ENCODE measurements at regions not wholly inside any gene's neighbourhood (a gene's known extent, or its start where the extent isn't known, plus 50 kb on each side); places are given as distances from the start of the nearest gene placed in this dataset.

- no peak for DNase-seq
Measured at GRCh38 chr6:14658886-14659561, 541.5 kb downstream of the CD83 start.

GRCh38 chr6:14659841-14660240, 542.3 kb downstream of the CD83 start:
- no peak for DNase-seq

DNA sequence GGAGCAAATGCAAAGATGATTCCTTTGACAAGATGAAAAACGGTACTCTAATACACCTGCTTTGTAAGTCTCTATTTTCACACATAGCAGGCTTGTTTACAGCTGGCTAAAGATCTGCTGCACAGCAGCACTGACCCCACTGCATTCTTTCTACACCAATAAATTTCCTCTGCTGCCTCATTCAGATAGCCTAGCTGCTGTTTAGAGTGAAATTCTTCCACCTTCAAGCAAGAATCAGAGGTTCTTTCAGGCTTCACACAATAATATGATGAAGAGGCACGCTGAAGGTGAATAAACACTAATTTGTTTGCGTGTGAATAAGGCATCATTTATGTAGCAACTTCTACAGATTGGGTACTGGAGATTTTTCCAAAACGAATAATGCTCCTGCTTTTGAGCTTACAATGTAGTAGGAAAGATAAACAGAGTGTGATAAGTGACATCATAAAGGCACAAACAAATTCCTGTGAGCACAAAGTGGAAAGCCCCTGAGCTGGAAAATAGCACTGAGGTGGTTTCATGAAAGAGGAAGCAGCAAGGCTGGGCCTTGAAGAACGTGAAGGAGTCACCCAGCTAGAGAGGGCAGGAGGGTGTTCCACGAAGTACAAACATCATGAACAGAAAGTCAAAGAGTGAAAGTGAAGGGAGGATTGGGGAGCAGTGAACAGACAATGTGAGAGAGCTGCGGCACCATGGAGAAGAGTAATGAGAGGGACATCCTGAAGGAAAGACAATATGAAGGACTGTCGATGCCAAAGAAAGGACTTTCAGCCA, 543.4 kb downstream of the CD83 start:
- DNase-seq = no peak

- no peak for DNase-seq
Measured at GRCh38 chr6:14661691-14662090, 544.1 kb downstream of the CD83 start.

- no peak for DNase-seq
Measured at GRCh38 chr6:14664112-14664601, 546.6 kb downstream of the CD83 start.

DNA sequence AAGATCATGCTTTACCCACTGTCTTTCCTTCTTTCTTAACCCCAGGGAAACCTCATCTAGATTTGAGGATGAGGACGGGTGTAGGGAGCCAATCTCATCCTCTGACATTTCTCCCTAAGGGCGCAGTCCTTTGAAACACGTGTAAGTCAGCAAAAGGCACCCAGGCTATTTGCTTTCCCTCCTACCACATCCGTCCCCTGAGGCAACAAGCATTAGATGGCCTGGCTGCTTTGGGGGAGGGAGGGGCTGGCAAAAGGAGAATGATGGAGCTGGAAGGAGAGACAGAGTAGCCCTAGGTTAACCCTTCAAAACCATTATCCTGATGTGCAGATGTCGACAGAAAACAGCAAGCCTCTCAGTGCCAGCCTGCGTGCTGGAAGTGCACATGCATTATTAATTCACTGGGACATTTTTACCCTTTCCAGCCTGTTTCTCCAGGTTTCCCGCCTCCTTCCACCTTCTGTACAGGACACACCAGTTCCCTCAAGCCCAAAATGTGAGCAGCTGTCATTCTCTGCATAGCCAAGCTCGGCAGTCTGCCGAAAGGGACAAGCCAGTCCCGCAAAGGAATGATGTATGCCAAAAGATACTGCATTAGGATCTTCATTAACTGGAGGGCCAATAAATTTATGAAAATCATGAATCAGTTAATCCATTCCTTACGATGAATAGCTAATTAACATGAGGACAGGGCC, 547.2 kb downstream of the CD83 start:
- DNase-seq = peak; percentile 22

- no peak for DNase-seq
Measured at GRCh38 chr6:14665827-14666724, 548.5 kb downstream of the CD83 start.

GRCh38 chr6:14670806-14671205, 553.2 kb downstream of the CD83 start:
- DNase-seq = no peak

GRCh38 chr6:14671261-14671681, 553.7 kb downstream of the CD83 start:
- DNase-seq = no peak

DNA sequence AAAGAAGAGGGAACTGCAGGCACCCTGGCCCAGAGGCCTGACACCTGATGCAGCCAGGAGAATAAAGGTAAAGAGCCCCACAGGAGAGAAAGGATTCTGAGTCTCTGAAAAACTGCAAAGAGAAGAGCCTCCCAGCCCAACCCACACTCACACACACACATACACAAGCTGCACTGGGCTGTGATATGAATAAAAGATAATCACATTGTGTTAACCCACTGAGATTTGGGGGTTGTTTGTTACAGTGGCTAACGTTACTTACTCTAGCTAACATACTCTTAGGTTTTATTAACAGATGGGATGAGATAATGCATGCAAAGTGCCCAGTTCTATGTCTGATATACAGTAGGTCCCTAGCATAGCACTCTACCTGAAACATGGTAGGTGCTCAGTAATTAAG, 554.4 kb downstream of the CD83 start:
- DNase-seq = no peak

DNA sequence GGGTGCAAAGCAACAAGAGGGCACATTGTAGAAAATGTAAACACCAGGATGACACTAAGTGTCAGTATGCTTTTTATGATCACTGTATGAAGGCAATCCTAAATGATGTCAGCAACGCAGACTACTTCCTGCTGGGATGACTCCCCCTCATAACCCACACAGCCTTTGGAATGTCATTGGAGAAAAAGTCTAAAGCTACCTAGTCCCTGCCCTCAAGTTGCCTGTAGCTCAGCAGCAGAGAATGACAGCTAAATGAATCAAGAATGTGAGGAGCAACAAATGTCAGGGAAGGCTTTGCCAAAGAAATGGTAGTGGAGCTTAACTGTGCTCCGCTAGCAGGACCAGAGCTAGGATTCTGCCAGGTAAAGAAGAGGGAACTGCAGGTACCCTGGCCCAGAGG, 555.6 kb downstream of the CD83 start:
- no peak for DNase-seq

DNA sequence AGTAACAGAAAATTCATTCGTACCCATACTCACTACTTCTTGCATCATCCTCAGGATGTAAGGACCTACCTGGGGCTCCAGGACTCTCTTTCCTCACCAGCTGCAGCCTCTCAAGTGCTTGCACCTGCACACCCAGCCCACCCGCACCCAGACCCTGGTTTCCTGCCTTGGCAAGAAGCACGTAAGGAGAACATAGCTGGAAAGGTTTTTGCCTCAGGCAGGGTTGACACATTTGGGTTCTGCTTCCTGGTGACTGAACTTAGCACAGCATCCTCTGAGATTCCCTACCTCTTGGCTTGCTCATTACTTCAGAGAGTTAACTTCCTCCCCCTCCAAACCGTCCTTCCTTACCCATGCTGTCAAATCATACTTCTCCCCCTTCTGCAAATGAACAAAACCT, 556.9 kb downstream of the CD83 start:
- no peak for DNase-seq

GRCh38 chr6:14674867-14675648, 557.5 kb downstream of the CD83 start:
- no peak for DNase-seq

DNA sequence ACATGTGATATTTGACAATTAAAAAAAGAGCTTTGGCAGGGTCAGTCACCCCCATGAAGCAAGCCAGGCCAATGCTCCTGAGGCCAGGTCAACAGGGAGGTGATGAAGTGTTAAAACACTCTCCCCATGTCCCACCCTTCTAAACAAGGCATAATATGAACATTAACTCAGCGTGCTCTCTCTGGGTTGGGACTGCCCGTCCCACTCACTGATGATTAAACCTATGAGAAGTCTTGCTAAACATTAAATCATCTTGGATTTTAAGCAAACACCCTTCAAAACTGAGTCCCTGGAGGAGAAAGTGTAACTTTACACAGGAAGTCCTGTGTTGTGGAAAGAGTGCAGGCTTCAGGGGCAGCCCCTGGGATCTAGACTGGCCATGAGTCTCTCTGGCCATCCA, 558.5 kb downstream of the CD83 start:
- DNase-seq = no peak

DNA sequence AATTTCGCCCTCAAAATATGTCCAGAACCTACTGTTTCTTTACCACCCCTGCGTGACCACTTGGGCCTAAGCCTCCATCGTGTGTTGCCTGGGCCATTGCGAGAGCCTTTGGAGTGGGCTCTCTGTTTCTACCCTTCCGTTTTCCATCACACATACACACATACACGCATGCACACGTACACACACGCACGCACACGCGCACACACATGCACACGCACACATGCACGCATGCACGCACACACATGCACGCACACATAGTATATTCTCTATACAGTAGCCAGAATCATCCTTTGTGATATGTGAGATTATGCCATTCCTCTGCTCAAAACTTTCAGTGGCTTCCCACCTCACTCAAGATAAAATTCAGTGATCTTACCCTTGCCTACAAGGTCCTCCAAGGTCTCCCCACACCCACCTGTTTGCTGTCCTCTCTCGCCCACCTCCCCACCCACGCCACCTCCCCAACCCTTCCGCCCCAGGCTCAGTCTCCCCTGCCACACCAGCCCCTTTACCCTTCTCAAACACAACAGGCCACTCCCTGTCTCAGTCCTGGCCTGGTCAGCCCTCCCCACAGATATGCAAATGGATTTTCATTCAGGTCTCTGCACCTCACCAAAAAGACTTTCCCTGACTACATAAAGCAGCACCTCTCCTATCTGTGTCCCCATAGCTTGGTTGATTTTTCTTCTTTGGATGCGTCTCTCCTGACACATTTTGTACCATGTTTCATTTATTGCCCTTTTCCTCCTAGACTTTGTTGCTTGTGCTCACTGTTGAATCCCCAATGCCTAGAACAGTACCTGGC, 559.6 kb downstream of the CD83 start:
- no peak for DNase-seq

DNA sequence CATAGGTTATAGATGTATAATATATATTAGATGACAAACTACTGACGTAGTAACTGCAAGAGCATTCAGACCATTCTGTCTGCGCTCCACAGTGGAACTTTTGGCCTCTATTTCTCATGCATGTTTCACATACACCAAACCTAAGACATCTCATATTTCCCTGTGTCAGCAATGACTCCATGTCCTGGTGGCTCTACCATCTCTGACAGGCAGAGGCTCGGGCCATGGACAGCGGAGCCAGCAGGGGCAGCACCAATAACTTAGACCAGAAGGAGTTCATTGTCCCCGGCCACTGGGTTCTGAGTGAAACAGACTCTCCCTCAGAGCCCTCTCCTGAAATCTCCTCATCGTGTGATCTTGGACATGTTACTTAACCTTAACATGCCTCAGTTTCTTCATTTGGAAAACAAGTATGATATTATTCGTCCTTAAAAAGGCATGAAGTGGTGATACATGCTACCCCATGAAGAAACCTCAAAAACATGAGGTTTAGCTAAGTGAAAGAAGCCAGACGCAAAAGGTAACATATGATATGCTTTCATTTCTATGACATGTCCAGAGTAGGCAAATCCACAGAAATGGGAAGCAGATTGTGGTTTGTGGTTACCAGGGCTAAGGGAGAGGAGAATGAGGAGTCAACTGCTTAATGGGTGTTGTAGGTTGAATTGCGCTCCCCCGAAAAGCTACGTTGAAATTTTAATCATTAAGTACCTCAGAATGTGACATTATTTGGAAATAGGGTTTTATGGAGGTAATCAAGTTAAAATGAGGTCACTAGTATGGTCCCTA, 564.0 kb upstream of the JARID2 start:
- no peak for DNase-seq

- no peak for DNase-seq
Measured at GRCh38 chr6:14682812-14683211, 563.1 kb upstream of the JARID2 start.

DNA sequence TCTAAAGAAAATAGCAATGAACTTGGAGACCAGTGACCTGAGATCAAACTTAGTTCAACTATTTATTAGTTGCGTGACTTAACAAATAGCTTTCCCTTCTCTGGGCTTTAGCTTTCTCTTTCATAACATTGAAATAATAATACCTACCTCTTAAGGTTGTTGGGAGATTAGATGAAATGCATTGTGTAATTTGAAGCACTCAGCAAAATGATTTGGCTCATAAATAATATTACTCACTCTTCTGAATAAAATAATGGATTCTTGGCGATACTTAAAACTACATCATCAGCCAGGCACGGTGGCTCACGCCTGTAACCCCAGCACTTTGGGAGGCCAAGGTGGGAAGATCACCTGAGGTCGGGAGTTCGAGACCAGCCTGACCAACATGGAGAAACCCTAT, 556.2 kb upstream of the JARID2 start:
- no peak for DNase-seq

DNA sequence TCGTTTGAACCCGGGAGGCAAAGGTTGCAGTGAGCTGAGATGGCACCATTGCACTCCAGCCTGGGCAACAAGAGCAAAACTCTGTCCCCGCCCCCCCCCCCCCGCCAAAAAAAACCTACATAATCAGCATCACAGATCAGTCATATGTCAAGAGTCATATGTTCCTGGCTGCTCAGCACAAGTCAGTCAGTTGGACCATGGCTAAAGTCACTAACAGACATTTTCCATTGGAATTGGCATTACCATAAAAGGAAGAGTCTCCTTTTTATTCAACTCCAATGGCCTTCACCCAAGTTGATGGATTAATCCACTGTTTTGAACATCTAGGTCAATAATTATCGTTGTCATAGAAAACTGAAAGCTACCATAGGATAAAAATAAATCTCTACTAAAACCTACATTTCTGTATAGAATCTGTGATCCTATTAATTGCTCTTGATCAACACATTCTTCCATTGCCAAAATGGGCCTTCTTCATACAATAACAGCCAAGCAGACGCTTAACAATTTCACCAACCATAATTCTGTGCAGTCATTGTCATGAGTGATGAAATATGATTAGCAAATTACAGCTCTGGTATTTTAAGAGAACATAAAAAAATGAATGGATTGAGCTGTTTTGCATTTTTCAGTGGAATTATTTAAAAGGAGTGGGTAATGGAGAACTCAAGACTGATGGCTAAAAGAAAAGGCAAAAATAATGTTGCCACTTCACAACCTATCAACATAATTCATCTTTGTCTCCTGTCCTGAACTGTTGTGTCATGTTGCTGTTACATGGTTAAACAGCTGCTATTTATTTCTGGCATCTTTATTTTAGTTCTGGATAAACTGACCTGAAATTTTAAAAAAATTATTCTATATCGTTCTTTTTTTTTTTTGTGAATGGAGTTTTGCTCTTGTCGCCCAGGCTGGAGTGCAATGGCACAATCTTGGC, 555.5 kb upstream of the JARID2 start:
- no peak for DNase-seq
